Brain microvascular endothelial cell (primary cell): ENCODE measurements at regions not wholly inside any gene's neighbourhood (a gene's known extent, or its start where the extent isn't known, plus 50 kb on each side); places are given as distances from the start of the nearest gene placed in this dataset.

Source experiments
- DNase-seq: peaks from one replicate; pipeline ENCODE4 v3.0.0-alpha.2; 2020
- H3K27ac ChIP-seq: fragments of 250-450 bp; sonication (Bioruptor Pico); 2 replicates; pipeline ENCODE4 v1.5.1; 2020; ENCODE audit warnings: mild to moderate bottlenecking, moderate library complexity
- H3K27me3 ChIP-seq: fragments of 250-450 bp; sonication (Bioruptor Pico); replicated peaks from 2 replicates; pipeline ENCODE4 v1.5.1; 2020; ENCODE audit warnings: mild to moderate bottlenecking
- H3K36me3 ChIP-seq: fragments of 250-450 bp; sonication (Bioruptor Pico); replicated peaks from 2 replicates; pipeline ENCODE4 v1.5.1; 2020; ENCODE audit warnings: mild to moderate bottlenecking
- H3K4me3 ChIP-seq: 2 replicates; pipeline ENCODE4 v1.5.1; 2011; ENCODE audit warnings: low read depth, mild to moderate bottlenecking, control low read depth, low read length, moderate library complexity
- CTCF ChIP-seq: IDR thresholded peaks from 2 replicates; pipeline ENCODE4 v1.5.1; 2011; ENCODE audit warnings: low read depth, mild to moderate bottlenecking, moderate library complexity, low read length, control low read depth, inconsistent platforms; ENCODE audit errors: missing control alignments
- in situ Hi-C: cut with HindIII; loops from 2 replicates; pipeline ENCODE4 v1.10.0; 2017; ENCODE audit warnings: low sequenced_read_pairs, low pct_ligation_motif_present

- H3K27me3 ChIP-seq = no peaks in the 10 kb centered on the region
- TF ChIP-seq CTCF = no peak
- DNase-seq = no peak
- no peaks in the 10 kb centered on the region for H3K36me3 ChIP-seq
- no peak overlapping the region for H3K27ac ChIP-seq
- in situ Hi-C loops = no loop called here
- no peak overlapping the region for H3K4me3 ChIP-seq
These were observed 61.7 kb upstream of the MGMT start for GRCh38 chr10:129405389-129405788.

GRCh38 chr10:129410688-129411392, 56.2 kb upstream of the MGMT start:
- TF ChIP-seq CTCF = no peak
- Histone ChIP-seq H3K36me3 (no peaks in the 10 kb centered on the region), H3K27me3 (no peaks in the 10 kb centered on the region), H3K27ac (no peak overlapping the region), H3K4me3 (no peak overlapping the region)
- no peak for DNase-seq
- in situ Hi-C loops = no loop called here

- Histone ChIP-seq H3K27me3 (no peaks in the 10 kb centered on the region), H3K36me3 (no peaks in the 10 kb centered on the region), H3K27ac (no peak overlapping the region), H3K4me3 (no peak overlapping the region)
- in situ Hi-C loops = no loop called here
- DNase-seq = no peak
- no peak for TF ChIP-seq CTCF
These were observed 55.7 kb upstream of the MGMT start for GRCh38 chr10:129411393-129411705.

- Histone ChIP-seq H3K36me3 (no peaks in the 10 kb centered on the region), H3K4me3 (no peak overlapping the region), H3K27me3 (no peaks in the 10 kb centered on the region), H3K27ac (no peak overlapping the region)
- no peak for DNase-seq
- TF ChIP-seq CTCF = no peak
- in situ Hi-C loops = no loop called here
These were observed 55.3 kb upstream of the MGMT start for GRCh38 chr10:129411772-129412171.

- Histone ChIP-seq H3K4me3 (no peak overlapping the region), H3K27me3 (no peaks in the 10 kb centered on the region), H3K36me3 (no peaks in the 10 kb centered on the region), H3K27ac (no peak overlapping the region)
- no peak for TF ChIP-seq CTCF
- no peak for DNase-seq
- in situ Hi-C loops = no loop called here
These were observed 54.0 kb upstream of the MGMT start for GRCh38 chr10:129413024-129413423.
